HG02852 (cell line): ENCODE measurements at regions not wholly inside any gene's neighbourhood (a gene's known extent, or its start where the extent isn't known, plus 50 kb on each side); places are given as distances from the start of the nearest gene placed in this dataset.
A peak's percentile ranks its signal among the peaks of the same experiment; 100 is the strongest.

ENCODE experiments used
- ATAC-seq: cut with Tn5 transposase; IDR thresholded peaks from one replicate; pipeline ENCODE4 v1.9.1; 2021; ENCODE audit warnings: mild to moderate bottlenecking, moderate library complexity; ENCODE audit not compliant: unreplicated experiment

DNA sequence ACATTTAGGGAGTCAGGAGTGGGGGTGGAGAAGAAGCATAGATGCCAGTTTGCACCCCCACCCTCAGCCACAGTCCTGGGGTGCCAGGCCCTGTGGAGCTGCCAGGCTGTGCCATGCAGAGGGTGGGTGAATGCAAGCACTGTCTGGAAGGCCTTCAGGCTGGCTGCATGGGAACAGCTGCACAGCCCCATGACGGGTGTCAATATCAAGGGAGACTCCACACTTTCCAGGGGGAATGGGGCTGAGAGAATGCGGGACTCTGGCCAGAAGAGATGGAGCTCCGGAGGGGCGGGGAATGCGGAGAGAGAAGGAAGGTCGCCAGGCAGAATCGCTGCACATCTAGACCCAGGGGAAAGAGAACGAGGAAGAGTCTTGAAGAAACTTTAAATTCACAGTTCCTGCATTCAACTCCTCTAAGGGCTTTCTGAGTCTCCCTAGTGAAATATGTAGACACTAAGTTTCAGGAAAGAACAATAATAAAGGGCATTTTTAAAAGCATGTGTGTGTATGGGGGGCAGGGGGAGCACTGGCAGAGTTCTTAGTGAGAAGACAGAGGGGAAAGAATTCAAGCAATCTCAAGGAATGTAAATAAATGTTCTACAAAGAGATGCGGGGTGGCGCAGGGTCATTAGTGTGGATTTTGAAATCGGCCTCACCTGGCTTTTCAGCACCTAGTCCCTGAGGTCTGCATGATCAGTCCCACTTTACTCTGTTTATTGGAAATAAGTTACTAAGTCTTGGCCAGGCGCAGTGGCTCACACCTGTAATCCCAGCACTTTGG lies 59.1 kb downstream of the BOD1 start:
- ATAC-seq = no peak

DNA sequence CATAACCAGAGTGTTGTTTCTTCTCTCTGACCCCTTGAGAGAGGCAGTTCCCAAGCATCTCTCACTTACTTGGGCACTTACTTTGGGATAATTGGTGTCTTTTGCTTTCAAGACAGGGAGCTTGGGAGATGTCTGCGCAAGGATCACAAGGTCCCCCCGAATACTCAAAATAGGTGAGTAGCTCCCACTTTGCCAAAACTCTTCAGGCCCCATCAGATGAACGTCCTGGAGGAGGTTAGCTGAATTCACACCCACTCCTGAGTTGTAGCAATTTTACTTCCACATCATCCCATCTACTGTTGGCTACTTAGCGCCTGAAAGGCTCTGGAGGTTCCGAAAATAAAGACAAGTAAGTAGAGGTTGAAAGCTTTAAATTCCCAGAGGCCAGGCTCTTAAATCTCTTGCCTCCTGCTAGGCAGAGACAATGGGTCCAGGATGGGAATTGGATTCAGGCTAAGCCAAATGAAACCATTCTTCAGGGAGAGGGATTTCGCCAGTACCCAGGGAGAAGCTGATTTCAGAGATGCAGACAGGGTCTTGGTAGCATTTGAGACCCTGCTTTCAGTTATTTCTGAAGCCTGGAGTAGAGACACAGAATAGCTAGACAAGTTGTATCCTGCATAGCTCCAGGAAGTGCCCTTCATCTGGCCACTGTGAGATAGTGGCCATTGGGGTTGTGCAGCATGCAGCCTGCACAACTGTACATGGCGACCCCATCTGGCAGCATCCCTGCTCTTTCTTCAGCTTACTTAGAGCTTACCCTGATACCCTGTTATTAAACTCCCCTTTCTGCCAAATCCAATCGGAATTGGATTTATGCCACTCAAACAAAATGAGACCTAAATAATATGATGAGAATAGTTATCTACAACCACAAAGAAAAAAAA lies 60.1 kb downstream of the BOD1 start:
- no peak for ATAC-seq

DNA sequence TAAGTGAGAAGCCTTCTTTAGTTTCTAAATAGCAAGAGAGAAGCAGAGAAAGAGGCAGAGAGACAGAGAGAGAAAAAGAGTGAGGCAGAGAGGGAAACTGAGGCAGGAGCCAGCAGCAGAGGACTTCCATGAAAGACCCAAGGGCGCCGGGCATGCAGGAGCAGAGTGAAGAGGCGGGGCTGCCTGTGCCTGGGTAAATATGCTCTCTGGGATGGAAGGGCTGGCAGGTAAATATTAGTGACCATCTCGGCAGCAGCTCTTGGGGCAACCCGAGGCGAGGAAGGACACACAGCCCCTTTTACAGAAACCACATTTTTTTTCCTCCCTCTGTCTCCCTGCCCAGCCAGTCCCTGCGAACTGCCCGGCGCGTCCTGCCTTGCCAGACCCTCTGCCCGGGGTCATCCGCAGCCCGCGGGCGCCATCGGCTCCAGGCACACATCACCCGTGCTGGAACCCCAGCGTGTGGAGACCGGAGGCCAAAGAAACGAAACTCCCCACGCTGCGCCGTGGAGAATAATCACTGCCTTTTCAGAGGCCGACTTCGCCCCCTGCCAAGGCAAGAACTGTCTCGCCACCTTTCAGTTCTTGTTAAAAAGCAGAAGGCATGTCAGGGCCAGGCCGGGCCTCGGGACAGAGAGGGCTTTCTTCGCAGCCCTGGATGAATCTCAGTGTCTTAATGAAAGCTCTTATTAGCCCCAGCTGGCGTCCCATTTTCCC lies 61.3 kb downstream of the BOD1 start:
- ATAC-seq = no peak

DNA sequence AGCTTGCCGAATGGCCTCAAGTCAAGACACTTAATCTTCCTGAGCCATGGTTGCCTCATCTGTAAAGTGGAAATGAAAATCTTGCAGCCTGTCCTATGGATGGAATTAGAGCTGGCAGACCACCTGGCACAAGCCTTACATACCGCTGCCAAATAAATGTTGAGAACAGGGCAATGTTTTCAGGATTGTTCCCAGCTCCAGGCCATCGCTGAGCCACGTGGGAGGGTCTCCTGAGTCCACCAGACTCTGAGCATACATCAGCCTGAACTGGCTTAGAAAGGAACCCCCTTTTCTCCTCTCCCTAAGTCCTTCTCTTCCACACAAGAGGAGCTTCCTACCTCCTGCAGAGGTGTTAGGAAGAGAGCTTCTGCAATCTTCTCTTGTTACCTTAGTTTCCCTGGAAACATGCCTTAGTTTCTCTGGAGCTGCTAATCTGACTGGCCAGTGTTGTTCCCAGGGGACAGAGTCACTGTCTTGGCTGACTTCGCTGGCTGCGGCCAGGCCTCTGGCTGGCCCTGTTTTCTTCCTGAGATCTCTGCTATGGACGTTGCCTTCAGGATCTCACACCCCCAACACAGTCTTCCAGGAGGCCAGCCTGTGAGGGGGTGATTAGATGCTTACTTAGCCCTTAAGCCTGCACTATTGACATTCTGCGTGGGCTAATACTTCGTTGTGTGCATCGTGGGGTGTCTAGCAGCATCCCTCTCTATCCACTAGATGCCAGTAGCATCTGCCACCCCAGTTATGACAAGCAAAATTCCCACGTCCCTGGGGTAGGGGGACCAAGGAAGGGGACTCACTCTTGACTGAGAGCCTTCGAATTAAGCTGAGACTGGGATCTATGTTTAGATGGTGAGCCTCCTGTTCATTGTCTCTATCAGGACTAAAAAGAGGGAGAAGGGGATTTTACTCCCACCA lies 62.2 kb downstream of the BOD1 start:
- ATAC-seq = no peak

DNA sequence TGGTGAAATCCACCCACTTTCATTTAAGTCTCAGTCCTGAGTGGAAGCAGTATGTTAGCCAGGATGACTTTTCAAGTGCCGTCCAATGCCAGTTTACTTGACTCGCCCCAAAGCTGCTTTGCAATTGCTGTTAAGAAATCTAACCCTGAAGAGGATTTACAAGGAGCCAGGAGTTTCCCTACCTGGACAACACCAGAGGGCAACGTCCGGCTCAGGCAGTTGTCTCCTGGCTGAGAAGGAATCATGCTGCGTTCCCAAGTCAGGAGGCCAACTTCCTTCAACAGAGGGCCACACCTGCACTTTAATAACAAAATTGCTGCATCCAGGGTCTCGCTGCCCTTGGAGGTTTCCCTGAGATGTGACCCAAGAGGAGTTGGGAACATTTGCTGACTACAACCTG lies 65.8 kb downstream of the BOD1 start:
- ATAC-seq = no peak

DNA sequence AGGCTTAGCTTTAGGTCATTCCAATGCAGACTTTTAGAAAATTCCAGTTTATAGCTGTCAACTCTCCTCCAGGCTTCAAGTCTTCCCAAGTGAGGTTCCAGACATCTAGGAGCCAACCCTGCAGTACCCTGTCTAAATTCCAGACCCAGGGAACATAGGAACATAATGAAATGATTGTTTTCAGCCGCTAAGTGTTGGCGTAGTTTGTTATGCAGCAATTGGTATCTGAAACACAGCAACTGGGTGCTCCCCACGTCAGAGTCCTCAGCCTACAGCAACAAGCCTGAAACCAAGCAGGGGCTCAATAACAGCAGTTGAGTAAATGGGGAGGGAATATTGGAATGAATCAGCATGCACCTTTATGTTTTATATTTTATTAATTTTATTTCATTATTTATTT lies 66.8 kb downstream of the BOD1 start:
- no peak for ATAC-seq

DNA sequence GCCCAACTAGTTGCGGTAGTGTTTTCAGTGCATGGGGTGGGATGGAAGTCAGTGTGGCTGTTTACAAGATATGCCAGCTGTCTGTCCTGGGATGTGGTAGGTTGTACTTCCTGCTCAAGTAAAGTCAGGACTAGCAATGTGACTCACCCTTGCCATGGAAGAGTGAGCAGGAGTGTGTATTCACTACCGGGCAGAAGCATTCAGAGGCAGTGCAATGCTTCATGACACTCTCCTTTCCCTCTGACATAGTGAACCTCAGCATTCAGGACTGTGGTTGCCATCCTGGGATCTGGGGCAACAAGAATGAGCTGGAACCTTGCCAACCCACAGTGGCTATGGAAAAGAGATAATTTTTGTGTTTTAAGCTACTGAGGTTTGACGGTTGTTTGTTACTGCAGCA lies 68.9 kb downstream of the BOD1 start:
- ATAC-seq = peak; percentile 92

DNA sequence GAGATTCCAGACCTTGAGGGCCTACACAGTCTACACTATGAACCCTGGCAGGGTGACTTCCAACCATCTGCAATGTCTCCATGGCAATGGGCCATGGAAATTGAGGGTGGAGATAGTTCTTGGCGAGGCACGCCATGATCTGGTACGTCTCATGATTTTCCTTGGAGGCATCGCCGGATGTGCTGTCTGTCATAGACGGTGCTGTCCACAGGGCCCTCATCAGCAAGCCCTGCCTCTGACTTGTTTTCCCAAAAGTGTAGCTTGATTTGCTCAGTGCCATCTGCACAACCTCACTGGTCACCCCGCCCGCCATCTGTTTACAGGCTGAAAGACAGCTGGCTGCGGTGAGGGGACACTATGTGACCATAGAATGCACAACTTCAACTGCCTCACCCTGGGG lies 73.5 kb downstream of the BOD1 start:
- ATAC-seq = no peak

DNA sequence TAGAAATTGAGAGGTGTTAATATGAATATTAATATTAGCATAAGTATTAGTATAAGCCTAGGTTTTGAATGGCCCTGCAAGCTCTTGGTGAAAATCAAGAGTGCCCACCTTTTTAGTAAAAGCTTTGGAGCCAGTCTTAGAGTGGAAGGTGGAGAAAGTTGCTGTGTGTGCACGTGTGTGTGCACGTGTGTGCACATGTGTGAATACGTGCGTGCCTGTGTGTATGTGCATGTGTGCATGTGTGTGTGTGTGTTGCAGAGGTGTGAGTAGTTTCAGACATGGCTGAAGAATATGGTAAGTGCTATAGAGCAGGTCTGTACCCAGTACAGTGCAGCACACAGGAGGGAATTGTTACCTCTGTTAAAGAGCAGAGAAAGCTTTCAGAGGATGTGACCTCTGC lies 74.3 kb downstream of the BOD1 start:
- ATAC-seq = no peak

DNA sequence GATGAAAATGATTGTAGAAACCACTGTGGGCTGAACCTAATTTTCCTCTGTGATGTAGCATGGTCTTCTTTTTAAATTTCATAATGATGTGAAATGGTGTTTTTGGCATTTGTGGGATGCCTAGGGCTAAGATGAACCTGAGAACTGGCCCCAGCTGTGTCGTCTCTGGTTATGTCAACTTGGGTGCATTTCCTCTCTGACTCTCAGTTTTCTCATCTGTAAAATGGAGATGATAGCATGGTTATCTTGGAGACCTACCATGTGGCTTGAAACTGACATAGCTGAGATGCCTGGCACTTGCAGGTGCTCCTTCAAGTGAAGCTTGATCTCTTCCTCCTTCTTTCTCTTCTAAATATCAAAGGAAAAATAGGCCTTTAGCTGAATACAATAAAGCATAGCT lies 77.8 kb downstream of the BOD1 start:
- peak; percentile 62 for ATAC-seq

DNA sequence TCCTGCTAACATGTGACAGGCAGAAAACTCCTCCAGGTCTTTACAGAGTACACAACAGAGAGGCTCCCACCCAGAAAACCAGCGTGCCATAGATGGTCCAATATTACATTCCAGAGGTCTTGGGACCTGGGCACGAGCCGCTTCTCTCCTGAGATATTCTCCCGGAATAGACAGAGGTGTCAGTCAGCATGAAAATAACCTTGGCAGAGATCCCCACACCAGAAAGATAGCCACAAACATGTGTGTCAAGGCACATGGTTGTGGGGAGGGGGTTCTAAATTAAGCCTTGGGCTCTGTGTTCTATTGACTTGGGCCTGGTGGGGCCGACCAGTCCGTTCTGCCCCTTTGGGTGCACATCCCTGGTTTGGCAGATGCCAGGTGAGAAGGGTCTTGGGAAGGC lies 78.4 kb downstream of the BOD1 start:
- no peak for ATAC-seq

DNA sequence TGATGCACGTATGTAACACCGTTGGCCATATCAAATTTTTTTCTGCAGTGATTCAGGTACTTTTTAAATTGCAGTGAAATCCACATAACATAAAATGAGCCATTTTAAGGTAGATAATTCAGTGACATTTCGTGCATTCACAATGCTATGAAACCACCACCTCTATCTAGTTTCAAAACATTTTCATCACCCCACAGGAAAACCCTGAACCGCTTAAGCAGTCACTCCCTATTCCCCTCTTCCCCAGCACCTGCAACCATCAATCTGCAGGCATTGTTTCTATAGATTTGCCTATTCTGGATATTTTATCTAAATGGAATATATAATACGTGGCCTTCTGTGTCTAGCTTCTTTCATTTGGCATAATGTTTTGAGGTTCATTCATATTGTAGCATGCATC lies 79.2 kb downstream of the BOD1 start:
- ATAC-seq = no peak

DNA sequence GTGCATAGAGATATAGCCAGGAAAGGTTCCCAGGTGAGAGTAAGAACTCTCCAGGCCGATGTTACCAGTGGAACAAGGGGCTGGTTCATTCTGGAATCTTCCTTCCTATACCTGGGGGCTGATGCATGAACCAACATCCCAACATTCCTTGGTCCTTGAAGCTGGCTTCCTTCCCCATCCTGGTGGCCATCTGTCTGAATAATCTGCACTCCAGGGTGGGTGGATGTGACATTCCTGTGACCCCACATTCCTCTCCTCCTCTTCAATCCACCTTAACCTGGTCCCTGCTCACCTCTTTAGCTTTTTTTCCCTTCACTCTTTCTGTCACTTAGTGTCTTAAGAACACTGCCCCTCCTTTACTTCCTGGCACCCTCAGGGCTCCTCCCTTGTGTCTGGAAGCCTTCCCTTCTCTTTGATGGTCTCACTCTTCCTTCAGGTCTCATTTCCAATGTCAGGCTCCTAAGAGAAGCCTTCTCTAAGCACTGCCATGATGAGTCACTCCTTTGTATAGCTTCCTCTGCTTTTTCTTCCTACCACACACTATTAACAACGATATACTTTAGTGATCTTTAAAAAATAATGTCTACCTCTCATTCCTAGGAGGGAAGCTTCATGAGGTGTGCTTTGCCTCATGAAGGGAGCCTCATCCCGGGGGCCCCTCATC lies 80.3 kb downstream of the BOD1 start:
- no peak for ATAC-seq

DNA sequence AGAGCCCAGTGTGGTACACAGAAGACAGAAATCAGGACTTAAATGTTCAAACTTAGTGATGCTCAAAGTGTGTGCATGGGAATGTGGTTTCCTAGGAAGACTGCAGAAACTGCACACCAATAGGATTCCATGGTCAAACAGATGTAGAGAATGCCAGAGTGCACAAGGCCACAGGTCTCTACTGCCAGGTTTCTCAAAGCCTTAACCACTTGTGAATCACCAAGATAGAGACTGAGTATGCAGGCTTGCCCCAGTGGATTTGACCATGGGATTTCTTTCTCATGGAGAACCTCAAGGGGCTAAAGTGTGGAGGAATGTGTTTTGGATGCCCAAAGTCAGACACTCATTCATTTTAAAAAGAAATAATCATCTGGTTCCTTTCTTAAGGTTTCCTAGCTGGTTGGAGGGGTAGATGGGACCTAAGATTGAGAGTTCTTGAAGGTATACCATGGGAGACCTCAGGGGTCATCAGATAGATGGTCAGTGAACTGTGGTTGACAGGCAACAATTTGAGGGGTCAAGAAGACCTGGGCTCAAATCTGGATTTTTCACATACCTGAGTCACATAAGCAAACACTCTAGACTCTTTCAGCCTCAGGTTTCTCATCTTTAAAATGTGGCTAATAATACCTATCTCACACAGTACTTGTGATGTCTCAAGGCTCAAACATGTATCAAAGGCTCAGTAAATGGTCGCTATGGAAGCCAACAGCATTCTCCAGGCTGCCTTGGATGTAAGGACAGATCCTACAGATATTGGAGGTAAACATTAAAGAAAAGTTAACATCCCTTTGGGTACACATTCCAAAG lies 81.1 kb downstream of the BOD1 start:
- no peak for ATAC-seq

DNA sequence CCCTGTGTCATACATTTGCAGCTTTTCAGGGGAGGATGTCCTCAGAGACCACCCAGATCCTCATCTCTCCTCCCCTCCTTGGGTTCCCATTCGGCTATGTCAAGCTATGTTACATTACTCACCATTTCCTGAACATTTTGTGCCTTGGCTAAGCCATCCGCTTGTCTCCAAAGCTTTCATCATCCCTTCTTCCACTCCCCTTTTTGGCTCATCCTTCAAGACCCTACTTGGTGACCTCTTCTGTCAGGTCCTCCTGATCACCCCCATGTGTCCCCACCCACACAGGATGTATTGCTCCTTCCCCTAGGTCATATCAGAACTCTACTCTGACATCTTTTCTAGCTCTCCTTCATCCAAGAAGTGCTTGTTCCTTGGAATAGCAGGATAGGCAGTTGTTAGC lies 81.8 kb downstream of the BOD1 start:
- no peak for ATAC-seq

DNA sequence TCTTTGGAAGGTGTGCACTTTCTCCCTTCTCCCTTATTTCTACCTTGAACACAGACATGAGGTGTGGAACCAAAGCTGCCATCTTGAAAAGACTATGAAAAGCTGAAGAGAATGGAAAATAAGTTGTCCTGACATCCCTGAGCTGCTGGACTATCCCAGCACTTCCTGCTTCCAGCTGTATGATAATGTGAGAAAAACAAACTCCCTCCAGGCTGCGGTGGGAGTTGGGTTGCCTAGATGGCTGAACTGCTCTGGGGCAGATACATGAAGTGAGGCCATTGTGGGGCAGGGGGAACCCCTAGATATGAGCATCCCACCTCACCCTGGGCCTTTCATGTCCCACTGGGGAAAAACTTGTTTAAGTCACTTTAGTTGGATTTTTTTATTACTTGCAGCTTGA lies 82.4 kb downstream of the BOD1 start:
- ATAC-seq = no peak

DNA sequence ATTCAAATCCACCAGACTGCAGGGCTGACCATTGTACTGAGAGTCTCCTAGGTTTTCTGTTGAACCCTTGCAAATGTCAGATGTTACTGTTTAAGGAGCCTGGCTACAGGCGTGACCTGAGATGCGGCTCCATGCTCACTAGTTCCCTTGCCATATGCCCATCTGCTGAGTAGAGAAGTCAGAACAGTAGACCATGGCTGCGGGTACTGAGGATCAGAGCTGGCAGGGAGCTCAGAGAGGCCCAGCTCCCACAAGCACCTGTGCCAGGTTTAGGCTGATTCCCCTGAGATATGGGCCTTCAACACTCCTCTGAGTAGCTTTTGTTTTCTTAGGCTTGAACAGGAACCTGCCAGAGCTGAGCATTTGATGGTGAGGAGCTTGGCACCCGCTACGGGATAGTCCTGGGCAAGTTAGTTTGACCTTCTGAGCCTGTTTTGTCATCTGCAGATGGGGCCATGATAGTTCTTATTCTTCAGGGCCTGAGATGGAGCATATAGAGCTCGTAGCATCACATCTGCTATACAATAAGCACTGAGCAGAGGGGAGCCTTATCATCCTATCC lies 83.7 kb downstream of the BOD1 start:
- no peak for ATAC-seq

DNA sequence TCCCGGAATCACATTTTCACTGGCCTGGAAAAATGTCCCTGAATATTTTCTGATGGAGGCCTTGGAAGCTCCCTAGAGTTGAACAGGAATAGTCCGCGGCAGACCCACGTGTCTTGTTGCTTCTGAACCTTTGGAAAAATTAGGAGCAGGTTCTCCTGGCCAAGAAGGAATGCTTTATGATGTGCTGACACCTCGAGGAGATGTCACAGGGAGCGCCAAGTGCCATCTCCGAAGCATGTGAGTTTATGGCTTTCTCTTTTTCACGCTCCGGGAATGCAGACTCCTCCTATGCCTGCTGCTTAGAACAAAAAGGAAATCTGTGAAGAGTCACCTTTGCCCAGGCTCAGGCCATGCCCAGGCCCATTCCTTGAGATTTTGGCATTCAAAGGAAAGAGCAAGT lies 84.6 kb downstream of the BOD1 start:
- no peak for ATAC-seq

DNA sequence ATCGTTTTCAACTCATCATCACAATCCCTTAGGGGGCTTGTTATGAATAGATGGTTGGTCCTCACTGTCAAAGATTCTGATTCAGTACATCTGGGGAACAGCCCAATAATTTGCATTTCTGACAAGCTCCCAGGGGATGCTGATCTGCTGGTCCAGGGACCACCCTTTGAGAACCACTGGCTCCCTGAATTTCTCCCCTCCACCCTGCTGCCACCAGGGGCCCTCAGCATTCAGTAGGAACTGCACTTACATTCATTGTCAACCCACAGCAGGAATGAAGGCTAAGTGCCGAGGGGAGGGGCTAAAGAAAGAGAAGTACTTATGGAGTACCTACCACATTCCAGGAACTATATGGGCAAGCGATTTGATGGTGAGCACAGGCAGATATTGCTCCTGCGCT lies 85.9 kb downstream of the BOD1 start:
- ATAC-seq = no peak
